M059J (cell line): ENCODE measurements at regions not wholly inside any gene's neighbourhood (a gene's known extent, or its start where the extent isn't known, plus 50 kb on each side); places are given as distances from the start of the nearest gene placed in this dataset.
A peak's percentile ranks its signal among the peaks of the same experiment; 100 is the strongest.

Experiments
- DNase-seq: peaks from one replicate; pipeline ENCODE4 v3.0.0-alpha.2; 2012; ENCODE audit warnings: low read depth

DNA sequence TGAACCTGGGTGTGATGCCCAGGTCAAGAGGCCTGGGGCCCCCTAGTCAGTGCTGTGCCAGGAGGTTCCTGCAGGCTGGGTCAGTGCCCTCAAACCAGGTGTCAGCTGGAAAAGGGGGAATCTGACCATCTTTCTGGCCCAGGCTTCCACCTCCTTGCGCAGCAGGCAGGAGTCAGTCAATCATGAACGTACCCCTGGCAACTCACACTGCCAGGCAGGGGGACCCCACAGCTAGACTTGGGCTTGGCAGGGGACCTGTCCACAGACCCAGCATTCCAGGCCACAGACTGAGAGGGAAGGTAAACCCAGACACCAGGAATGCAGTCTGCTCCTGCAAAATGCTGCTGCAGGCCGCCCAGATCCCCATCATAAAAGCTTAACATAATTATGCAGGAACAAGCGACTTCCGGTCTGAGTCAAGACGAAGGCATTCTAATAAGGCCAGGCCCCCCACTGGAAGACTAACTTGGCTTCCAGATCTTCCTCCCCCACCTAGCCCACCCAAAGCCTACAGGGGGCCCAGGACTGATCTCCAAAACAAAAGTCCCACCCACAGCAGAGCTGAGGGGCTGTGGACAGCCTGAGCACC is 156.3 kb downstream of the BCOR start:
- peak; percentile 82 for DNase-seq

DNA sequence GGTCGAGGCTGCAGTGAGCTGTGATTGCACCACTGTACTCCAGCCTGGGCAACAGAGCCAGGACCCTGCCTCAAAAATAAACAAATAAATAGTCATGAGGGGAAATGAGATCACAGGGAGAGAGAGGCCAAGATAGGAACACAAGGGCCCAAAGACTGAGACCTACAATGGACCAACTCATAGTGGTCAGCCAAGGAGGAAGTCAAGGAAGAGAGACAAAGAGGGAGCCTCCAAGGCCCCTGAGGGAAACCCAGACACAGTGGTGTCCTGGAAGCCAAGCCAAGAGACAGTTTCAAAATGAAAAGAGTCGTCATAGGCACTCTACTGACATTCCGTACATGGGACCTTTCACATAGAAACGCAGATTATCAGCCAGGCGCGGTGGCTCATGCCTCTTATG is 153.3 kb downstream of the BCOR start:
- DNase-seq, result peak; percentile 24

DNA sequence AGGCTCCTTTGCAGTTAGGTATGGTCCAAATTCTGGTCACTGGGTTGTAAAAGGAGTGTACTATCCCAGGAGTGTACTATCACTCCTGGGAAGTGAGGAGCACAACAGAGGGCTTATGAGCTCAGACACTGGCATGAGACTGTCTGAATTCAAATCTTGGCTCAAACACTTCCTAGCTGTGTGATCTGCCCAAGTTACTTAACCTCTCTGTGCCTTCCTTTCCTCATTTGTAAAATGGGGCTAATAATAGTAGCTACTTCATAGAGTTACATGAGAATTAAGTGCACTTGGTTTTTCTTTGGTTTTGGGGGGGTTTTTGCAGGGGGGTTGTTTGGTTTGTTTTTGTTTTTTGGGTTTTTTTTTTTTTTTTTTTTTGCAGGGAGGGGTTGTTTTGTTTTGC is 152.0 kb downstream of the BCOR start:
- DNase-seq, result no peak

DNA sequence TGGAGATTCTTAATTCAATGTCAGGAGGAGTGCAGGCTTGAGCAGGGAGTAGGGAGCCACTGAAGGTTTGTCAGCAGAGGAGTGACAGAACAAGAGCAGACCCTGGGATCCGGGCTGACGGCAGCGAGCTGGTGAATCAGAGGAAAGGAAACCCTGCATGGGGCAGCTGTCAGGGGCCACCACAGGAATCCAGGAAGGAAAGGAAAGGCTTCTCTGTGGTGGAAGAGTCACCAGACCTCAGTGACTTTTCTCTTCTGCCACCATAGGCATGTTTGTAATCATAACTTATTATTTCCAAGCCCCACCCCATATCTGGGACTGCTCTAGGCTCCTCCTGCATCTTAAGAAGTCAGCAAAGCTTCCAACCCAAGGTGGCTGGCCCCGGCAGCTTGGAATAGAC is 150.9 kb downstream of the BCOR start:
- peak; percentile 93 for DNase-seq

DNA sequence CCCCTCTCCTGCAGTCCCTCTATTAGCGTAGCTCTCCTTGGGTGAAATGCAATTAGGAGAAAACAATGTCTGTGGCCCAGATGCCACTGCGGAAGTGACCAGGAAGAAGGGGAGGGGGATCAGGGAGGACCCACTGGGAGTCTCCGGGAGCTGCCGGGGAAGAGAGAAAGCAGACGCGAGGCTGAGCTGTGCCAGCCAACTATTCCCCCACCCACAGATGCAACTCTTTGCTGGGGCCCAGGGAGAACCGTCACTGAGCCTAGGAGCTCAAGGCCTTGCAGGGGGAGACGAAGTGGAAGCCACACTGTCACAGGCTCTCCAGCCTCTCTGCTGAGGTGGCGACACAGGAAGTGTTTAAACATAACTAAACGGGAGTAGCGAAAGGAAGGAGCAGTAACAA is 149.2 kb downstream of the BCOR start:
- DNase-seq, result no peak

DNA sequence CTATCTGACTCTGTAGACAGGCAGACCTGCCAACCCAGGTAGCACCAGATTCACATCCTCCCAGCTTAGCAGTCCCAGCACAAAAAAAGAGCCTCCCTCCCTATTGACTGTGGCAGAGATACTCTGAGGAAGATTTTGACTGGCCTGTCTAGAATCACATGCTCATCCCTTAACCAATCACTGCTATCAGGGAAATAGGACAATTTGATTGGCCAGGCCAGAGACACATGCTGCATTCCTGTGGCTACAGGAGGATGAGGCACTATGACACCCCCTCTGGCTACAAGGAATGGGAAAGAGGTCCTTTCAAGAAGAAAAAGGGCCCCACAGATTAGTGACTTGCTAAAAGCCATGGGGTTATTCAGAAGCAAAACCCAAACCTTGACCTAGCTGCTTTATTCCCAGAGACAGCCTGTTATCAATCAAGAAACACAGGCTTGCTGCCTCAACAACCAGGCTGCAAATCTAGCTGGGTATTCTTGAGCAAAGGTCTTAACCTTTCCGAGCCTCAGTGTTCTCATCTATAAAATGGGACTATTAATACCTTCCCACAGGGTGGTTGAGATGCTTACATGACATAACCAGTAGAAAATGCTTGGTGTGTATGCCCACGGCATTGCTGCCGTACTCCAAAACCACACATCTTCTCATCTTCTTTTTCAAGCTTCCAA is 147.6 kb downstream of the BCOR start:
- peak; percentile 72 for DNase-seq

DNA sequence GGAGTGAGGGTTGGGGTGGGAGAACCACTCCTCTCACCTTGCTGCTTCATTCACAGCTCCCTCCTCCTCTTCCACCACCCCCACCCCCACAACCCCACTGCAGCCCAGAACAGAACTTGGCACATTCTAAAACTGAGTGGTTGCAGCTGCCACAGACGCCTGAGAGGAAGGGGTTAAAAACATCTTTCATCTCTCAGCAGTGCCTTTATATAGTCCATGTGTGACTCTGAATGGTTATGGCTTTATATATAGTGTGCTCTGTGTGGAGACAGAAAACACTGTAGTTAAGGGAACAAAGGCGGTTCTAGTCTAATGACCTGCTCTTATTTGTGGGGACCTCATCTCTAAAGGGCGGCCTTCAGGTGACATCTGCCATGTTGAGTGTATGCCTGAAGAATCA is 144.8 kb downstream of the BCOR start:
- DNase-seq, result no peak

DNA sequence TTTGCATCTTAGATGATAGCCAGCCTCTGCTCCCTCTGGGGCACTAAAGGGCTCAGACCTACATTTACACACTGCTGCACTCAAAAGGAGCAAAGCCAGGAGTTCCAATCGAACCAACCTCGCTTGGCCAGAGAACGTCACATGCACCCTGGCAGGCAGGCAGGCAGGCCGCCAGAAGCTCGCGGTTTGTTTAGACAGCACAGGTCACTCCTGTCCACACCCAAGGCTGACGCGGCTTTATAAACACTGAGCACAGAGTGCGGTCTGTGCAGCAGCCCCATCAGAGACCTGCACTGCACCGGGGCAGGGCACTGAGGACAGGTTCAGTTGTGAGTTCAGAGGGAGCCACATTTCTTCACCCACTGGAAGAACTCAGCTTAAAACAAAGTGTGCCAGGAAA is 143.9 kb downstream of the BCOR start:
- DNase-seq, result peak; percentile 94

DNA sequence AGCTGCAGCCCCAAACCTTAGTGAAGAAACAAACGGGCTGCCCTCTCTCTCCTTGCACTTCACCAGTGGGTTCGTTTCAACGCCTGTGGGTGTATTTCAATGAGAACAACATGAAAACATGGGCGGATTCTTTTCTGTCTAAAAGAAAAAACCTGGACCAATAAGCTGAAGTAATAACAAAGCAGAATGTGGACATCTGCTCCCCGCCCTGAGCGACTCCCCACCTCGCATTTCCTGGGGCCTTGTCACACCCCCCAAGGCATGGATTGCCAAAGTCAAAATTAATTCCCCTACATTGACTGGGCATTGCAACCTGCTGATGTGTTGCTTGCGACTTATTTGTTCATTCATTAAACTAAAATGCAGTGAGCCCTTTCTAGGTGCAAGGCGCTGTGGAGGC is 142.9 kb downstream of the BCOR start:
- no peak for DNase-seq

DNA sequence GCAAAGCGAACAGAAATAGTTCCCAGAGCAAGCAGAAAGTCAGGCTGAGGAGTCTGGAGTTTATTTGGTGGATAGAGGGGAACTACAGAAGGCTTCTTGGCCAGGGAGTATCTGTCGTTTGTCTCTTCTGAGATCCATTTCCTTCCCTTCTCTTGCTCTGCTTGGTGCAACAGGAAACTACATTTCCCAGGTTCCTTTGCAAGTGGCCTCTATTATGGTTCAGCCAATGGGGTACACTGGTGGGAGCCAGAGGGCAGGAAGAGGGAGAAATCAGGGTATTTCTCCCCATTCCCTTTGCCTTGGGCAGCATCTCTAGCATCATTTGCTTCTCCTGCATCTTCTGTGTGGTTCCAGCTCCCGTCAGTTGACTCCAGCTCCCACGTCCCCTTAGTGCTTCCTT is 142.1 kb downstream of the BCOR start:
- peak; percentile 19 for DNase-seq

DNA sequence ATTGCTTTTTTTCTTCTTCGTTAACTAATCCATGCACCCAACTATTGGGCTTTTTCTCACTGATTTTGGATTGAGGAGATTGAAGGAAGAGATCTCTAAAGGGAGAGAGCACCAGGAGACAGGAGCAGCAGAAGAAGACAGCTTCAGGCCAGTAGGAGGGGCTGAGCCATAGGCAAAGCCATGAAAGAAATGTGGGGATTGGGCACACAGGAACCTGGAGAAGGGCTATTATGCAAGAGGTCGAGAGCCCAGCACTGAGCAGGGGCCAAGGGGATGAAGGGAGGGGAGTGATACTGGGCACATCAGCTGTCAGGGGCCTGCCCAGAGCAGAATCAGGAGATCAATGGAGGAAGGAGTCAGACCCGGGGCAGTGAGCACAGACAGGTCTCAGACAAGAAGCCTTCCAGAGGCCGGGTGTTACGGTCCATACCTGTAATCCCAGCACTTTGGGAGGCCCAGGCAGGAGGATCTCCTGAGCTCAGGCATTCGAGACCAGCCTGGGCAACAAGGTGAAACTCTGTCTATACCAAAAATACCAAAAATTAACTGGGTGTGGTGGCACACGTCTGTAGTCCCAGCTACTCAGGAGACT is 140.9 kb downstream of the BCOR start:
- DNase-seq, result no peak

DNA sequence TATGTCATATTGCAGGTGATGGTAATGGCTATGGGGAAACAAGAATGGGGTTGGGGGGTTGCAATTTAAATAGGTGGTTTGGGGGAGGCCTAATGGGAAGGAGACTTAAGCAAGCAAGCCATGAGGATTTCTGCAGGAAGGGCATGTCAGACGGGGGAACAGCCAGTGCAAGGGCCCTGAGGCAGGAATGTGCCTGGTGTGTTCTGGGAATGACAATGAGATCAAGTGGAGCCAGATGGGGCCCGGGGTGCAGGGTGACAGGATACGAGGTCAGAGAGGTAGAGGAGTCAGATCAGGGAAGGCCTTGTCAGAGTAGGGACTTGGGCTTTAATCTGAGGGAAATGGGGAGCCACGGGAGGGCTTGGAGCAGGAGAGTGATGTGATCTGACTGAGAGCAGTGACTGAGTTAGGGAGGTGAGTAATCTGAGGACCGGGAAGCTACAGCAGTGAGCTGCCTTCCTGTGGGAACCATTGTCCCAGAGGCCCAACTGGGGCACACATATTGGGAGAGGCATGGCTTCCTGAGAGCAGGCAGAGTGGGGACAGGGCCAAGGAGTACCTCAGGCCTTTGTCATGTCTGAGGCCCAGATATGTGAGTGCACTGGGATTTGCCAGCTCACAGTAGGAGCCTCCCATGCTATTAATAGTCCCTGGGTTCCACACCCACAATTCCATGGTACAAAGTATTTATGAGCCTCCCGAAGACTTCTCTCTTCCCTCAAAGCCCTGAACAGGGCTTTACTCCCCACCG is 139.8 kb downstream of the BCOR start:
- DNase-seq, result peak; percentile 56

DNA sequence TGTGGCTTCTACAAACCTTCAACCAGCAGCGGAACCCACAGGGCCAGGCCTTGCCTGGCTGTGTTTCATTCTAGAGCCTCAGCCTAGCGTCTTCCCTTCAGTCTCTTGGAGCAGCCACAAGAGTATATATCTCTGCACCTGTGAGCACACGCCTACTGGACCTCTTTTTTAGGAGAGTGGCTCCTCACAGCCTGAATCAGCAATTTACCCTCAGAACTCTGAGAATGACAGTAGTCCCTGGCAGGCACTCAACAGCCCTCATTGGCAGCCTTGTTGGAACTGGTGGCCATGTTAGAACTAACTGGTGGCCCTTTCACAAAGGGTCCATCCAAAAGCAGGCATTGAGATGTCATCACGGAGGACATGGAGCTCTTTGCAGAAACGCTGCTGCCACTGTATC is 138.9 kb downstream of the BCOR start:
- DNase-seq, result no peak

DNA sequence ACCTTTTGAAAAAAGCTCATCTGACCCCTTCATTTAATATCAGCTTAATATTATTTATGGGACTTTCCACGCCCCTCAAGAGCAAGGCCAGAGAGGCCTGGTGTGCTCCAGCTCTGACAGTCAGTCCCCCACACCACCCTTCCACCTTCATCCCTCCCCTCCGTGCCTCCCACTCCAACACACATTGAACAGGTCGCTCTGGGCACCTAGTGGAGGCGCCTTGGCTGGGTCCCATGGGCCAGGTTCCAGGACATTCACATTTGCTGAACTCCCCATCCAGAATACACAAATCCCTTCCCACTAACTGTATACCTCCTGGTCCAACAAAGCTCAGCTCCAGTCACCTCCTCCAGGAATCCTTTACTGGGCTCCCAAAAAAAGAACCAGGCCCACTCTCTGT is 137.5 kb downstream of the BCOR start:
- DNase-seq, result no peak

DNA sequence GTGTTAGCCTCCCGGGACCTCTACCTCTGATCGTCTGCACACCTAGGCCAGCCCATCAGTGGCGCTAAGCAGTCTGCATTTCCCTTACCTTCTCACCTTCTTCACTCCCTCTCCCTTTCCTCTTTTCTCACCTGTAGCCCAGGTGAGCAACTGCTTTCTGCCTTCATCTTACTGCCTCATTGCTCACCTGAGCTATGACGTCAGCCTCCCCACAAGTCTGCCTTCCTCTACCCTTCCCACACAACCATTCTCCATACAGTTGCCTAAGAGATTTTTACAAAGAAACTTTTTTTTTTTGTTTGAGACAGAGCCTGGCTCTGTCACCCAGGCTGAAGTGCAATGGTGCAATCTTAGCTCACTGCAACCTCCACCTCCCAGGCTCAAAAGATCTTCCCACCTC is 136.3 kb downstream of the BCOR start:
- no peak for DNase-seq

DNA sequence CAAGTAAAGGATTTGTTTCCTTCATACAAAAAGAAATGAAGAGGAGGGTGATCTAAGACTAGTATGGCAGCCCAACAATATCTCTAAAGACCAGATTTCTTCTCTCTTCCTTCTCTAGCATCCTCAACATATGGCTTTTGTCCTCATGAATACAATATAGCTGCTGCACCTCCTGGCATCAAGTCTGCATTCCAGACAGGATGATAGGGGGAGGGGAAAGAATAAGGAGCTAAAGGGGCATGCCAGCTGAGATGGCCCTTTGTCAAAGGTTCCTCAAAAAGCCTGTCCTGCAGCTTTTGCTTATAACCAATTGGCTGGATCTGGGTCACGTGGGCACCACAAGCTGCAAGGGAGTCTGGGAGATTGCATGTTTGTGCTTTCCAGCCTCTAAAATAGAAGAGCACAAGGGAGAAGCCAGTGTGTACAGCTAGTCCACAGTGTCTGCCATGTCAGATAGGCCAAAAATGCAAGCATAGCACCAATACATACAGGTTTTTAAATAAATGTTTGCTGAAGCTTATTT is 132.6 kb downstream of the BCOR start:
- DNase-seq, result no peak

DNA sequence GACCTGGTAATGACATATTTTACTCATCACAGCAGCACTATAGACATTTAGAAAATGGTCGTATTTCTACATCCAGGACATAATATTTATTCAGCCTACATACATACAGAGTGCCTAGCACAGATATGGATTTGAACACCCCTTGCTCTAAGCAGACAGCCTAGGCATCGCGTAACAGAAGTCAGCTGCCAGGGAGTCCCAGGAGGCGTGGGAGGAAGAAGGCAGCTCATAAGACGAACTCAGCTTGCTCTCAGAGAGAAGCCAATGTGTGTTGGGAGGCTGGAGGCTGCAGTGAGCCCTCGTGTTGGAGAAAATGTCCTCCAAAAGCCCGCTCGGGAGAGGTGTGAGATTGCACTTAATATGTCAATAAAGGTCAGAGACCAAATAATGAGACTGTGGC is 131.6 kb downstream of the BCOR start:
- DNase-seq, result no peak

DNA sequence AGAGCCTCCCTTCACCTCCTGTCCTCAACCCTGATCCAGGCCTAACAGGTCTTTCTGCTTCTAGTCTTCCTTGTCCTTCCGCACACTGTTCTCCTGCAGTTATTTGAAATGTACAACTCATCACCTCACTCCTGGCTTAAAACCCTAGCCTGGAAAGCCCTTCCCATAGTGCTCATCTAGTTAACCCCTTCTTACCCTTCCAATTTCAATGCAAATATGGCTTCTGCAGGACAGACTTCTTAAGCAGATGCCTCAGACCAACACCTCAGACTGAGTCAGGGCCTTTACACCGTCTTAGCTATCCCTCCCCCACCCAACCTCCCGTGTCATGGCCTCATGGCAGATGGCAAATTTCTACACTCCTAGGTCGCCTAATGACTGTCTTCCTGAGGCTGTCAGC is 130.4 kb downstream of the BCOR start:
- no peak for DNase-seq

DNA sequence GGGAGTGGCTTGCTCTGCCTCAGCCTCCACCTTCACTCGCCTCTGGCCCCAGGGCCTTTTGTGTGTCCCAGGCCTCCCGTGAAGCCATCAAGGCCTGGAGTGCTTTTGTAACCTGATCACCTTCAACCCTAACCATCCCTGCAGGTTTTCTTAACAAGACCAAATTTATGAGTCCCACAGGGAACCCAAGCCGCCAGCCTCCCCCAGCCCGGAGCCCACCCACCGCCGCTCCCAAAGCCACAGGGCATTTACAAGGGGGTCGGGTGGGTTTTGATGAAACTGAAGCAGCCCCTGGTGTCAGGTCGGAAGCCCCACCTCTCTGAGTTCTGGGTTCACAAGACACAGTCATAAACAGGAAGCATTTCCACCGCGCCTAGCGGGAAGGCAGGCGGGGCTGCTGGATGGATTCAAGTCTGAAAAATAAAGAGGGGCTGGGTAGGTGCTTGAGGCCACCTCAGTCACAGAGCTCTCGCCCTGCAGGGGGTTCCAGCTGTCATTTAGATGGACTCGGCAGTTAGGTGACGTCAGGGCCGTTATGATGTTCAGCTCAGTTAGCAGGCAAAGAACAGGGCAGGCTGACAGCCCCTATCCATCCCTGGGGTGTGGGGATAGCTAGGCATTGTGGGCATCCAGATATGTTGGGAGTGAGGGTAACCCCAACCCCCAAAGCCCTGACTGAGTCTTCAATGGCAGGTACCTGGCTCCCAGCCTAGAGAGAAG is 128.5 kb downstream of the BCOR start:
- DNase-seq, result peak; percentile 36

DNA sequence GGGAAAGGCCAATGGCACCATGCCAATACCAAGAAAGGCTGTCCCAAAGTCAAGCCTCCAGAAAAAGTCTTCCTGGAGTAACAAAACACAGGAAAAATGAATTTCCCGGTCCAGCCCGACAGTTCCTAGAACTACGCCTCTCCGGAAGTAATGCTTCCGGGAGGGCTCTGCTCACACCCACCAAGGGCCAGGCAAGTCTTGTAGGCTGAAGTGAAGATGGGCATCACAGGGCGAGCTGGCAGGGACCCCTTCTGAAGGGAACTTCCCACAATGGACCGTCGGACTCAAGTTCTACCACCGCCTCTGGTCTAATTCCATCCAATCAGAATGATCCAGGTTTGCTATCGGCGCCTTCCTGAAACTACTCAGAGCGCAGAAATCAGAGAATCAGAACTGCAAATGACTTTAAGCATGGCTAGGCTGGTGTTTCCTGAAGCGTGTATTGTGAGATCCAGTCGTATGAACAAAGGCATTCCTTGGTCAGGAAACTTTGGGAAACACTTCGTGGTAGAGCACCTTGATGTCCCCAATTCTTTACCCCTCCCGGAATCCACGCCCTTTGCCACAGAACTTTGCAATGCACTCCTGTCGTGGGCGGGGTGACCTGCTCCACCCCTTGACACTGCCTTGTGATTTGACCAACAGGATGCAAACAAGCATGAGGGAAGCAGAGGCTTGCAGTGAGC is 127.8 kb downstream of the BCOR start:
- DNase-seq, result no peak

DNA sequence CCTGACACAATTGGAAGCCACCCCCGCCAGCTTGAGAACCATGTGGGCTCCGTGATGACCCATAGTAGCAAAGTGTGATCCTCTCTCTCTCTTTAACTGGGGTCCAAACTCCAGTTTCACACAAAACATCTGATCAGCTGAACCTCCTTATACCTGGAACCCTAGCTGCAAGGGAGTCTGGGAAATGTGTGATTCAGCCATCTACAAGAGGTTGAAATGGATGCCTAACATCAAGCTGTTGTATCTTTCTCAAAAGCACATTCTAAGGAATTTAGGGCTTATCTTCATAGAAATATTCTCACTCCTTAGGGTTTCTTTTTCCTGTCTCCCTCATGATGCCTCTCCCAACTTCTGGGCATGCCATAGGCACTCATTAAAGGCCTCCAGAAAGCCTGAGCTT is 126.0 kb downstream of the BCOR start:
- no peak for DNase-seq
